Right atrium auricular region (tissue), 2 donors: ENCODE measurements at regions not wholly inside any gene's neighbourhood (a gene's known extent, or its start where the extent isn't known, plus 50 kb on each side); places are given as distances from the start of the nearest gene placed in this dataset.

Experiments
- DNase-seq: peaks from one replicate; pipeline ENCODE4 v3.0.0-alpha.2; 2019; ENCODE audit warnings: low spot score
- H3K27ac ChIP-seq, 2 donors: fragments of 200-600 bp; sonication (generic); 1 replicate in 1 of 2; 2 replicates in 1 of 2; pipeline ENCODE4 v1.5.1; 2016 to 2019
- H3K27me3 ChIP-seq, 2 donors: fragments of 200-600 bp; sonication (generic); one replicate each; pipeline versions ENCODE4 v1.5.1 to v1.6.0; 2017 to 2019
- H3K36me3 ChIP-seq: fragments of 200-600 bp; sonication (generic); one replicate; pipeline ENCODE4 v1.5.1; 2016
- H3K4me1 ChIP-seq, 2 donors: fragments of 200-600 bp; sonication (generic); one replicate each; pipeline versions ENCODE4 v1.5.1 to v1.6.0; 2017 to 2019
- H3K4me3 ChIP-seq, 2 donors: fragments of 200-600 bp; sonication (generic); 1 replicate in 1 of 2; 2 replicates in 1 of 2; pipeline ENCODE4 v1.5.1; 2017 to 2019; ENCODE audit warnings: mild to moderate bottlenecking in 1 of 2, moderate library complexity in 1 of 2
- H3K9me3 ChIP-seq, 2 donors: fragments of 200-600 bp; sonication (generic); one replicate each; pipeline ENCODE4 v1.5.1; 2019
- TF ChIP-seq, protein P1 (sequence below), 2 donors: fragments of 200-600 bp; sonication (generic); IDR thresholded peaks; one replicate each; pipeline ENCODE4 v1.5.1; 2019; ENCODE audit warnings: antibody characterized with exemption in 2 of 2

DNA sequence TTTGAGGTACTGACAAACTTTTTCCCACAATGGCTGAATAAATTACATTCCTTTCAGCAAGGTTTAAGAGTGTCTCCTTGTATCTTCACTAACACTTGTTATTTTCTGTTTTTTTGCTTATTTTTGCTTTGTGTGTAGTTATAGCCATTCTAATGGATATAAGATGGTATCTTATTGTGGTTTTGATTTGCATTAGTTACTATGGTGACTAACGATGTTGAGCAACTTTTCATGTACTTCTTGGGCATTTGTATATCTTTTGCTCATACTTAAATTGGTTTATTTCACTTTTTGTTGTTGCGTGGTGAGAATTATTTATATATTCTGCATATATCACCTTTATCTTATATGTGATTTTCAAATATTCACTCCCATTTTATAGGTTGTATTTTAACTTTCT lies 79.9 kb upstream of the FSIP2 start:
- TF ChIP-seq, protein P1, sequence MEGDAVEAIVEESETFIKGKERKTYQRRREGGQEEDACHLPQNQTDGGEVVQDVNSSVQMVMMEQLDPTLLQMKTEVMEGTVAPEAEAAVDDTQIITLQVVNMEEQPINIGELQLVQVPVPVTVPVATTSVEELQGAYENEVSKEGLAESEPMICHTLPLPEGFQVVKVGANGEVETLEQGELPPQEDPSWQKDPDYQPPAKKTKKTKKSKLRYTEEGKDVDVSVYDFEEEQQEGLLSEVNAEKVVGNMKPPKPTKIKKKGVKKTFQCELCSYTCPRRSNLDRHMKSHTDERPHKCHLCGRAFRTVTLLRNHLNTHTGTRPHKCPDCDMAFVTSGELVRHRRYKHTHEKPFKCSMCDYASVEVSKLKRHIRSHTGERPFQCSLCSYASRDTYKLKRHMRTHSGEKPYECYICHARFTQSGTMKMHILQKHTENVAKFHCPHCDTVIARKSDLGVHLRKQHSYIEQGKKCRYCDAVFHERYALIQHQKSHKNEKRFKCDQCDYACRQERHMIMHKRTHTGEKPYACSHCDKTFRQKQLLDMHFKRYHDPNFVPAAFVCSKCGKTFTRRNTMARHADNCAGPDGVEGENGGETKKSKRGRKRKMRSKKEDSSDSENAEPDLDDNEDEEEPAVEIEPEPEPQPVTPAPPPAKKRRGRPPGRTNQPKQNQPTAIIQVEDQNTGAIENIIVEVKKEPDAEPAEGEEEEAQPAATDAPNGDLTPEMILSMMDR (IDR thresholded peaks at IDR 0.05) = no peak
- Histone ChIP-seq H3K9me3 (no peaks in the 10 kb centered on the region), H3K36me3 (no peaks in the 10 kb centered on the region), H3K4me1 (no peaks in the 10 kb centered on the region), H3K27ac (no peak overlapping the region), H3K4me3 (no peak overlapping the region), H3K27me3 (no peaks in the 10 kb centered on the region)
- DNase-seq = no peak

DNA sequence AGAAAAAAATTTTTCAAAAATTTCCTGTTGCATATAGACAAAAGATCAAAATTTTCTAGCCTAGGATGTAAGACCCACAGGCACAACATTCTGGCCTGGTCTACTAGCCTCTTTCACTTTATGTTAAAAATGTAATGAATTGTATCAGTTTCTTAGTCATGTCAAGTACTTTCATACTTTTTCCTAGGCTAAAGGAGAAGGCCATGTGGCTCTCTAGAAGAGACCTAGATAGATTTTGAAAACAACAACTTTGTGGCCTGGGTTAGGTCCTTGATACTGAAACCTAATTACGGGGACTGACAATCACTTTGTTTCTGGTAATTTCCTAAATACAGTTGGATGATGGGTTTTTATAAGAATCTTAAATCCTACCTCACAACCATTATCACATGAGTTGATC lies 74.8 kb upstream of the FSIP2 start:
- Histone ChIP-seq H3K9me3 (no peaks in the 10 kb centered on the region), H3K4me3 (no peak overlapping the region), H3K27ac (no peak overlapping the region), H3K36me3 (no peaks in the 10 kb centered on the region), H3K27me3 (no peaks in the 10 kb centered on the region), H3K4me1 (no peaks in the 10 kb centered on the region)
- TF ChIP-seq, protein P1 (IDR thresholded peaks at IDR 0.05) = no peak
- no peak for DNase-seq

DNA sequence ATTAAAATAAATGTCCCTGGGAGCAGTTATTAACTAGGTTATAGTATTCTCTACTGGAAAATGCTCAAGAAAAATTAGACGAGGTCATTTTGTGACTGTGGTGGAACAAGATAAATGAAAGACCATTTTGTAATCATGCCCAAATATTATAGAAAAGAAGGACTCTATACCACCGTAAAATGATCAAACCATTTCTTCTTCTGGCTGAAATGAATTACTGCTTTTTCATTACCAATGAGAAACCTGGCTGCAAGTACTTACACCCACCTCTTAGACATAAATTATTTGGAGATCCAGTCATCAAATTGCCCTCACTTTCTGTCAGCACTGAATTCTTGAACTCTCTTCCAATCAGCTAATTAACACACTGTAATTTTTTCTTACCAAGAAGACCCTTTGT lies 74.2 kb upstream of the FSIP2 start:
- TF ChIP-seq, protein P1 (IDR thresholded peaks at IDR 0.05) = no peak
- Histone ChIP-seq H3K4me3 (no peak overlapping the region), H3K27me3 (no peaks in the 10 kb centered on the region)

DNA sequence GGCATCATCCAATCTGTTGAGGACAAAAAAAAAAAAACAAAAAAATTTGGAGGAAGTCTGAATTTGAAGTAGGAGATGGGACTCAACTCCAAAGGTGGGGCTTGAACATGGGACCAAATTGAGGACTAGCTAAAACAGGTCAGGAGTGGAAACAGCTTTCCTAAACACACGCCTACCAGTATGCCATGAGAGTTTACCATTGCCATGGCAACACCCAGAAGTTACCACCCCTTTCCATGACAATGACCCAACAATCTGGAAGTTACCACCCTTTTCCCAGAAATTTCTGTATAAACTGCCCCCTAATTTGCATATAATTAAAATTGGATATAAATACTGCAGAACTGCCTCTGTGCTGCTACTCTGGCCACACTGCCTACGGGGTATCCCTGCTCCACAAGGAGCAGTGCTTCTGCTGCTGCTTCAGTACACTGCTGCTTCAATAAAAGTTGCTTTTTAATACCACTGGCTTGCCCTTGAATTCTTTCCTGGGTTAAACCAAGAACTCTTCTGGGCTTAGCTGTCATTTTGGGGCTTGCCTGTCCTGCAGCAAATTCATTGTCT lies 73.3 kb upstream of the FSIP2 start:
- H3K27me3 ChIP-seq = no peaks in the 10 kb centered on the region
- no peak for DNase-seq

More for the DNA sequence above, 74.2 kb upstream of the FSIP2 start:
- no peak for DNase-seq
- H3K27ac ChIP-seq = no peak overlapping the region
- H3K9me3 ChIP-seq = no peaks in the 10 kb centered on the region
- no peaks in the 10 kb centered on the region for H3K4me1 ChIP-seq
- H3K36me3 ChIP-seq = no peaks in the 10 kb centered on the region

DNA sequence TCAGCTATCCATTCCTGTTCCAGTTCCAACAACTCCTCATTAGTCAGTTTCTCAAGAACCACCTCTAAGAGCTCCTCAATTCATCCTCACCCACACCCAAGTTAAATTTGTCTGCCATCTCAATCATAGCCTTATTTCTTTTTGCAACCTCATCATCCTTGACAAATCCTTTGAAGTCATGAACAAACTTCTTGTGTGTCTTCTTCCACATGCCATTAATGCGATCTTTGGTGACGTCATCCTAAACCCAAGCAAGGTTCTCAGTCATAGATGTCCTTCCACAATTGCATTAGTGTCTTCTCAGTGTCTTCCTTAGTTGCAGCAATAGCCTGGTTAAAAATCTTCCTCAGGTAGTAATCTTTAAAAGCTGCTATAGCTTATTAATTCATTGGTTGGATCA lies 71.2 kb upstream of the FSIP2 start:
- Histone ChIP-seq H3K4me3 (no peak overlapping the region), H3K27me3 (no peaks in the 10 kb centered on the region)
- TF ChIP-seq, protein P1 (IDR thresholded peaks at IDR 0.05) = no peak

More for the DNA sequence above, 73.3 kb upstream of the FSIP2 start:
- Histone ChIP-seq H3K27ac (no peak overlapping the region), H3K36me3 (no peaks in the 10 kb centered on the region), H3K4me1 (no peaks in the 10 kb centered on the region), H3K9me3 (no peaks in the 10 kb centered on the region), H3K4me3 (no peak overlapping the region)
- TF ChIP-seq, protein P1 (IDR thresholded peaks at IDR 0.05) = no peak

DNA sequence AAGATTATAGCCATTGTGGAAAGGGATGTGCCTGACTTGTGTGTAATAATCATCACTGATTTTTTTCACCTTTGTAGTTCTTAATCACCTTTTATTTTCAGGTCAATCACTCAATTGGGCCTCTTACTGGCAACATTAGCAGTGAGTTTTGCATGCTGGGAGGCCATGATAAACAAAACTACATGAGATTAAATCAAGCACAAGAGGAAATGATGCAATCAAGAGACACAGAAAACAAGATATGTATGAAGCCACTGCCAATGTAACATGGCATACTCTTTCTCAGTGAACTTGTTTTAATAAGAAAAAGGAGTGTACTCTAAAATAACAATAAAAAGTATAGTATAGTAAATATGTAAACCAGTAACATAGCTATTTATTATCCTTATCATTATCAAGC lies 69.9 kb upstream of the FSIP2 start:
- no peak overlapping the region for H3K27ac ChIP-seq
- no peak overlapping the region for H3K4me3 ChIP-seq
- H3K36me3 ChIP-seq = no peaks in the 10 kb centered on the region
- TF ChIP-seq, protein P1 (IDR thresholded peaks at IDR 0.05) = no peak
- H3K27me3 ChIP-seq = no peaks in the 10 kb centered on the region
- no peaks in the 10 kb centered on the region for H3K9me3 ChIP-seq
- no peak for DNase-seq
- no peaks in the 10 kb centered on the region for H3K4me1 ChIP-seq

More for the DNA sequence above, 71.2 kb upstream of the FSIP2 start:
- Histone ChIP-seq H3K36me3 (no peaks in the 10 kb centered on the region), H3K27ac (no peak overlapping the region), H3K4me1 (no peaks in the 10 kb centered on the region), H3K9me3 (no peaks in the 10 kb centered on the region)
- DNase-seq = no peak
